ENCODE measurements at regions not wholly inside any gene's neighbourhood (a gene's known extent, or its start where the extent isn't known, plus 50 kb on each side); places are given as distances from the start of the nearest gene placed in this dataset.

- TF ChIP-seq YY1 (IDR thresholded peaks at IDR 0.05; ENCODE audit: low read depth) (no peak), CEBPB (IDR thresholded peaks at IDR 0.05) (no peak), EP300 (IDR thresholded peaks at IDR 0.05; ENCODE audit: borderline replicate concordance) (no peak), USF1 (IDR thresholded peaks at IDR 0.05) (no peak), MAX (IDR thresholded peaks at IDR 0.05) (no peak), TAF1 (IDR thresholded peaks at IDR 0.05; ENCODE audit: low read depth) (no peak), NFIC (IDR thresholded peaks at IDR 0.05) (0 out of 2 replicates have a peak, but pooled peaks have one; percentile 23), REST (IDR thresholded peaks at IDR 0.05; ENCODE audit: low read depth) (peak; percentile 83), FOXM1 (IDR thresholded peaks at IDR 0.05; ENCODE audit: borderline replicate concordance, low read depth) (no peak), CREB1 (IDR thresholded peaks at IDR 0.05; ENCODE audit: low read depth) (no peak), TCF12 (IDR thresholded peaks at IDR 0.05; ENCODE audit: low read depth) (no peak), ZBTB7A (IDR thresholded peaks at IDR 0.05; ENCODE audit: low read depth) (no peak)
These were observed 167.3 kb upstream of the GLI2 start for GRCh38 chr2:120568089-120568974.
